A673 (cell line): ENCODE measurements at regions not wholly inside any gene's neighbourhood (a gene's known extent, or its start where the extent isn't known, plus 50 kb on each side); places are given as distances from the start of the nearest gene placed in this dataset.

ENCODE experiments used
- BruUV-seq: library from RNA; stranded (reverse); fragments of 400-500 nt; replicated peaks from 2 replicates; lab custom pipeline; 2021; lab: Mats Ljungman, UMichigan
- CTCF ChIA-PET: fragments of 300-600 bp; sonication (Branson Sonifier 250); formaldehyde crosslinking; loops from one replicate; lab custom pipeline; 2022; ENCODE audit warnings: antibody characterized with exemption; lab: Charles Lee
- POLR2A ChIA-PET: fragments of 300-600 bp; sonication (Branson Sonifier 250); formaldehyde crosslinking; loops from one replicate; lab custom pipeline; 2022; ENCODE audit warnings: antibody characterized with exemption; ENCODE audit not compliant: low non-redundant PET; lab: Charles Lee
- DNase-seq: peaks from one replicate; pipeline ENCODE4 v3.0.0-alpha.2; 2015; ENCODE audit warnings: low spot score
- H3K27ac ChIP-seq: fragments of 200-600 bp; sonication (generic); 2 replicates; pipeline ENCODE4 v1.5.1; 2016; ENCODE audit warnings: mixed run types, low read depth, mild to moderate bottlenecking, mixed read lengths, antibody characterized with exemption, low read length; ENCODE audit not compliant: poor library complexity, severe bottlenecking
- H3K27me3 ChIP-seq: fragments of 200-600 bp; sonication (generic); replicated peaks from 2 replicates; pipeline ENCODE4 v1.6.1; 2017; ENCODE audit warnings: mixed run types, low read depth, mild to moderate bottlenecking, mixed read lengths, antibody characterized with exemption, low read length; ENCODE audit not compliant: insufficient read depth, poor library complexity
- H3K36me3 ChIP-seq: fragments of 200-600 bp; sonication (generic); 2 replicates; pipeline ENCODE4 v1.6.1; 2016; ENCODE audit warnings: mixed run types, mild to moderate bottlenecking, mixed read lengths, antibody characterized with exemption, low read length; ENCODE audit not compliant: insufficient read depth, poor library complexity, severe bottlenecking
- H3K4me1 ChIP-seq: fragments of 200-600 bp; sonication (generic); 2 replicates; pipeline ENCODE4 v1.6.1; 2017; ENCODE audit warnings: mixed run types, mild to moderate bottlenecking, mixed read lengths, antibody characterized with exemption, low read length; ENCODE audit not compliant: insufficient read depth, poor library complexity, severe bottlenecking
- H3K4me3 ChIP-seq: fragments of 200-600 bp; sonication (generic); 2 replicates; pipeline ENCODE4 v1.5.1; 2016; ENCODE audit warnings: low read depth, mixed run types, mild to moderate bottlenecking, mixed read lengths, low read length; ENCODE audit not compliant: poor library complexity, severe bottlenecking
- H3K9me3 ChIP-seq: fragments of 200-600 bp; sonication (generic); 2 replicates; pipeline ENCODE4 v1.6.1; 2016; ENCODE audit warnings: mixed run types, low read depth, mild to moderate bottlenecking, mixed read lengths, antibody characterized with exemption, low read length; ENCODE audit not compliant: poor library complexity, severe bottlenecking
- EZH2 ChIP-seq: fragments of 200-600 bp; sonication (generic); IDR thresholded peaks from 2 replicates; pipeline ENCODE4 v1.6.1; 2017; ENCODE audit warnings: borderline replicate concordance, low read depth, mild to moderate bottlenecking, mixed read lengths, antibody characterized with exemption, low read length; ENCODE audit not compliant: poor library complexity, severe bottlenecking
- intact Hi-C: fragments of 100-400 bp; cut with micrococcal nuclease; formaldehyde crosslinking; loops from one replicate; pipeline ENCODE4 v1.10.0; 2022; ENCODE audit not compliant: unreplicated experiment
- TF ChIP-seq, protein P1 (sequence below): fragments of 300-800, 200-600 bp; sonication (generic); conservative IDR thresholded peaks from 2 replicates; pipeline ENCODE4 v1.5.1; 2017; ENCODE audit warnings: low read depth, mild to moderate bottlenecking, antibody characterized with exemption, low read length, moderate library complexity, mixed read lengths

GRCh38 chr1:177526201-177526600, 355.4 kb downstream of the BRINP2 start:
- no peaks in the 10 kb centered on the region for H3K4me1 ChIP-seq
- H3K27ac ChIP-seq, result no peak overlapping the region
- POLR2A ChIA-PET, result no interaction called here
- DNase-seq, result no peak
- H3K36me3 ChIP-seq, result no peaks in the 10 kb centered on the region
- no peak overlapping the region for H3K4me3 ChIP-seq
- no peaks in the 10 kb centered on the region for H3K27me3 ChIP-seq
- no TSS peak for BruUV-seq
- intact Hi-C loops, result no loop called here
- TF ChIP-seq, protein P1, sequence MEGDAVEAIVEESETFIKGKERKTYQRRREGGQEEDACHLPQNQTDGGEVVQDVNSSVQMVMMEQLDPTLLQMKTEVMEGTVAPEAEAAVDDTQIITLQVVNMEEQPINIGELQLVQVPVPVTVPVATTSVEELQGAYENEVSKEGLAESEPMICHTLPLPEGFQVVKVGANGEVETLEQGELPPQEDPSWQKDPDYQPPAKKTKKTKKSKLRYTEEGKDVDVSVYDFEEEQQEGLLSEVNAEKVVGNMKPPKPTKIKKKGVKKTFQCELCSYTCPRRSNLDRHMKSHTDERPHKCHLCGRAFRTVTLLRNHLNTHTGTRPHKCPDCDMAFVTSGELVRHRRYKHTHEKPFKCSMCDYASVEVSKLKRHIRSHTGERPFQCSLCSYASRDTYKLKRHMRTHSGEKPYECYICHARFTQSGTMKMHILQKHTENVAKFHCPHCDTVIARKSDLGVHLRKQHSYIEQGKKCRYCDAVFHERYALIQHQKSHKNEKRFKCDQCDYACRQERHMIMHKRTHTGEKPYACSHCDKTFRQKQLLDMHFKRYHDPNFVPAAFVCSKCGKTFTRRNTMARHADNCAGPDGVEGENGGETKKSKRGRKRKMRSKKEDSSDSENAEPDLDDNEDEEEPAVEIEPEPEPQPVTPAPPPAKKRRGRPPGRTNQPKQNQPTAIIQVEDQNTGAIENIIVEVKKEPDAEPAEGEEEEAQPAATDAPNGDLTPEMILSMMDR, result no peak
- no peak for TF ChIP-seq EZH2
- CTCF ChIA-PET, result no interaction called here
- H3K9me3 ChIP-seq, result no peaks in the 10 kb centered on the region

DNA sequence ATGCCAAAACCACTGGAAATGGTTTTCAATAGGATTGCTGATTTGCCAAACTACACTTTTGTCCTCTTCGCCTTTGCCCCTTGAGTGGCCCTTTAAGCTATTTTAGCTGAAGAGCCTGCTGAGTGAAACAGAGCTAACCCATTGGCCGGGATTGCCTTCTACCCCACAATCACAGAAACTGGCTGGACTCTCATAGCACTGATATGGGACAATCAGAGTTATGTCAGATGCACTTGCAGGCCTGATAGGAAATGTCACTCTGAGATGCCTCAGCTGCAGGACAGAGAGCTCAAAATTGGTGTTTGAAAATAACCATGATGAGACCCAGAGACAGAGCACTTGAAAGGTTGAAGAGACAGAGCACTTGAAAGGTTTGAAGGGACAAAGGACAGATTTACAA, 354.4 kb downstream of the BRINP2 start:
- Histone ChIP-seq H3K36me3 (no peaks in the 10 kb centered on the region), H3K4me3 (no peak overlapping the region), H3K4me1 (no peaks in the 10 kb centered on the region), H3K27me3 (no peaks in the 10 kb centered on the region), H3K27ac (no peak overlapping the region), H3K9me3 (no peaks in the 10 kb centered on the region)
- ChIA-PET POLR2A (no interaction called here), CTCF (no interaction called here)
- TF ChIP-seq, protein P1, result no peak
- no peak for TF ChIP-seq EZH2
- intact Hi-C loops, result no loop called here
- no peak for DNase-seq
- no TSS peak for BruUV-seq

DNA sequence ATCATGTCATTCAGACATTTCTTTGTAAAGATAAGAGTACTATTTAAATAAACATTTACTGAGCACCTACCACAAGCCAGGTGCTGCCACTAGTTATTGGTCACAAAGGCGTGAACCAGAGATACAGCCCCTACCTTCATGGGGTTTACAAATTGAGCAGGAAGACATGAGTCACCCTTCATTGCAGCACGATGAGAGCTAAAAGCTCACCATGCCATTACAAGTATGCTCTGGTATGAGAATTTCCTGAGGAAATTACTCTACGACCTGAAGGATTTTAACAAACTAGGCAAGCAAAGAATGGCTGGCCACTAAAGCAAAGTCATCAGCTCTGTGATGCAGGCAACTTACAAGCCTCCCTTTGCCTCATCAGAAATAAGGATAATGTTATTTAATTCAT, 346.8 kb downstream of the BRINP2 start:
- TF ChIP-seq, protein P1, result no peak
- TF ChIP-seq EZH2, result no peak
- ChIA-PET POLR2A (no interaction called here), CTCF (no interaction called here)
- Histone ChIP-seq H3K9me3 (no peaks in the 10 kb centered on the region), H3K4me1 (no peaks in the 10 kb centered on the region), H3K36me3 (no peaks in the 10 kb centered on the region), H3K4me3 (no peak overlapping the region), H3K27ac (no peak overlapping the region), H3K27me3 (no peaks in the 10 kb centered on the region)
- no TSS peak for BruUV-seq
- intact Hi-C loops, result no loop called here
- peak; percentile 46 for DNase-seq
